ENCODE measurements at regions not wholly inside any gene's neighbourhood (a gene's known extent, or its start where the extent isn't known, plus 50 kb on each side); places are given as distances from the start of the nearest gene placed in this dataset.
A peak's percentile ranks its signal among the peaks of the same experiment; 100 is the strongest.

DNA sequence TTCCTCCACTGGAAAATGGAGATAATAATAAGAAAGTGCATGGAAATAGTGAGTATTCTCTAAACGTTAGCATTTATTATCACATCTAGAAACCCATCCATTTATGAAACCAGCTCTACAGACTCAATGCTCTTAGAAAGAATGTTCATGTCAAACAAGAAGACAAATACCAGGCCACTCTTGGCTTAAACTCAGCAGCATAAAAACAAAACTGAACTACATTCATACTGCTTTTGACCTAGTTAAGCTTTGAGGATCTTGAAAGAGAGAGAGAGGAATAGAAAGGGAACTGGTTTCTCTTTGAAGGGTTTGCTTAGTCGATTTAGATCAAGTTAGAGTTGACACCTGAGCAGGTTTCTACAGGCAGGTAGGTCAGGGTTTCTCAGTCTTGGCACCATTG, 332.9 kb upstream of the PRKCQ start:
- Histone ChIP-seq H3K4me1 (ENCODE audit: control insufficient read depth in 1 of 2, insufficient read depth in 2 of 2, low read length in 2 of 2) (no peaks in the 10 kb centered on the region), H3K9me3 (ENCODE audit: control insufficient read depth, low read length) (no peaks in the 10 kb centered on the region), H3K36me3 (ENCODE audit: control insufficient read depth in 1 of 2, insufficient read depth in 2 of 2, low read length in 1 of 2) (no peaks in the 10 kb centered on the region), H3K4me3 (ENCODE audit: low read length in 2 of 2) (no peak overlapping the region), H3K27ac (ENCODE audit: low read depth in 1 of 2, low read length in 2 of 2) (no peak overlapping the region), H3K27me3 (ENCODE audit: control insufficient read depth in 1 of 2, insufficient read depth in 2 of 2, low read length in 1 of 2) (no peaks in the 10 kb centered on the region)
- DNase-seq = no peak
- no peak for ATAC-seq (ENCODE audit: low FRiP score)
- intact Hi-C loops (cut with DNase I) = no loop called here
- 15 to 19% methylated on average over 2 of the region's 2 CpGs for WGBS, 2 donors

DNA sequence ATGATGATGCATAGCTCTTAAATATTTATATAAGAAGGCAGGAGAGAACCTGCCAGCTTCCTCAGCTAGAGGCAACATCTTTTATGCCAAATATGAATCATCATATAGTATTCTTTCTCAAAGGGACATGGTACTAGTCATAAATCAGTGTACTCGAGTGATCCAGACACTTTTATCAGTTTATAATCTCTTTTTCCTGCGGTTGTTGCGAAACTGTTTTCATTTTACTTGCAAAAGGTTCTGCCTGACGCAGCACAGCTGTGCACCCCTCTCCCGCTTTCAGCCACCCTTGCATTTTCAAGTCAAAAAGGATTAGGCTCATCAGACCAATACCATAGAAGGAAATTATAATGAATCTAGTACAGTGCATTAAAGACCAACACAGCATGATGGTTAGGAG, 332.3 kb upstream of the PRKCQ start:
- intact Hi-C loops (cut with DNase I) = no loop called here
- Histone ChIP-seq H3K27me3 (ENCODE audit: control insufficient read depth in 1 of 2, insufficient read depth in 2 of 2, low read length in 1 of 2) (no peaks in the 10 kb centered on the region), H3K4me3 (ENCODE audit: low read length in 2 of 2) (no peak overlapping the region), H3K9me3 (ENCODE audit: control insufficient read depth, low read length) (no peaks in the 10 kb centered on the region), H3K27ac (ENCODE audit: low read depth in 1 of 2, low read length in 2 of 2) (no peak overlapping the region), H3K36me3 (ENCODE audit: control insufficient read depth in 1 of 2, insufficient read depth in 2 of 2, low read length in 1 of 2) (no peaks in the 10 kb centered on the region), H3K4me1 (ENCODE audit: control insufficient read depth in 1 of 2, insufficient read depth in 2 of 2, low read length in 2 of 2) (no peaks in the 10 kb centered on the region)
- ATAC-seq (ENCODE audit: low FRiP score) (peak; percentile 15), DNase-seq (no peak)
- 6 to 10% methylated on average over 5 of the region's 5 CpGs for WGBS, 2 donors

DNA sequence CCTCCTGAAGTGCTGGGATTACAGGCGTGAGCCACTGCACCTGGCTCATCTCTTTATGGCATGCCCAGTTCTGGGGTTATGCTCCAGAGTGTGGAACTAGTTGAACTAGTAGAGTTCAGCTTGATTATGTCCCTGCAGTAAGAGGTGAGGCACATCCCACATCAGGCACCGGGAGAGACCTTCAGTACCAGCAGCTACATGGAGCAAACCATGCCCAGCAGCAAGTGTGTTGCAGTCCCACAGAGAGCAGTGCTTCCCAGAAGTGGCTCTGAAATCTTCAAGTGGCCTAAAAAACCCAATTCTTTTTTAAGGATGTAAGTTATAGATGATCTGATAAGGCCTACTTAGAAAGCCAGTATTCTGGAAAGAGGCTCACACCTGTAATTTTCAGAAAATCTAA, 331.9 kb upstream of the PRKCQ start:
- Histone ChIP-seq H3K4me3 (ENCODE audit: low read length in 2 of 2) (no peak overlapping the region), H3K9me3 (ENCODE audit: control insufficient read depth, low read length) (no peaks in the 10 kb centered on the region), H3K36me3 (ENCODE audit: control insufficient read depth in 1 of 2, insufficient read depth in 2 of 2, low read length in 1 of 2) (no peaks in the 10 kb centered on the region), H3K27me3 (ENCODE audit: control insufficient read depth in 1 of 2, insufficient read depth in 2 of 2, low read length in 1 of 2) (no peaks in the 10 kb centered on the region), H3K27ac (ENCODE audit: low read depth in 1 of 2, low read length in 2 of 2) (no peak overlapping the region), H3K4me1 (ENCODE audit: control insufficient read depth in 1 of 2, insufficient read depth in 2 of 2, low read length in 2 of 2) (no peaks in the 10 kb centered on the region)
- intact Hi-C loops (cut with DNase I) = no loop called here
- ATAC-seq (ENCODE audit: low FRiP score) (no peak), DNase-seq (no peak)
- WGBS, 2 donors = 67 to 73% methylated on average over 2 of the region's 2 CpGs

DNA sequence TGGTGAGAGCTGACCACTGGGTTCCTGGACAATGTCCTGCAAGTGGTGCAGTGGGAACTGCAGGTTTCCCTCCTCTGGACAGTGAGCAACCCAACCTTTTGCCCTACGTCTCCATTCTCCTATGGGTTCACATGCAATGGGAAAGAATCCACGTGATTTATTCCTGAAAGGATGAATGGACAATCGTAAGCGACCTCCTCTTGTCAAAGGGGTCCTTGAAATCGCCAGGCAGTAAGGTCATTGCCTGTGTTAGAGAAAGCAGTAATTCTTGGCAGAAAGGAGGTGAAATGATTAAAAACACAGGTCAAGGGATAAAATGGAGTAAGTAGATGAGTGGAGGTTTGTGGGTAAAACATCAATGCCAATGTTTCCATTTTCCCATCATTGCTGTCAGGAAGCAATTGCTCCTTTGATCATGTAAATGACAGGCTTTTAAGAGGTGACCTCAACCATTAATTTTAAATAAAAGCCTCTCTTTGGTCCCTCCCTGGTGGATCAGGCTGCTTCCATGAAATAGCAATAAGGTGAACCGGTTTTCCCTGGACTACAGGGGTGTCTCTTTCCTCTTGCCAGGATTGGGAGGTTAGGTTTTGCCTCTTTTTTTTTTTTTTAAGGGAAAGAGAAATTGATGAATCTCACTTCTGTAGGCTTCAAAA, 330.0 kb upstream of the PRKCQ start:
- Histone ChIP-seq H3K4me1 (ENCODE audit: control insufficient read depth in 1 of 2, insufficient read depth in 2 of 2, low read length in 2 of 2) (no peaks in the 10 kb centered on the region), H3K36me3 (ENCODE audit: control insufficient read depth in 1 of 2, insufficient read depth in 2 of 2, low read length in 1 of 2) (no peaks in the 10 kb centered on the region), H3K4me3 (ENCODE audit: low read length in 2 of 2) (no peak overlapping the region), H3K9me3 (ENCODE audit: control insufficient read depth, low read length) (no peaks in the 10 kb centered on the region), H3K27me3 (ENCODE audit: control insufficient read depth in 1 of 2, insufficient read depth in 2 of 2, low read length in 1 of 2) (peaks cover 0 to 1% of the 10 kb centered on the region in 2 donors), H3K27ac (ENCODE audit: low read depth in 1 of 2, low read length in 2 of 2) (no peak overlapping the region)
- DNase-seq = no peak
- intact Hi-C loops (cut with DNase I) = no loop called here
- 83 to 91% methylated on average over 6 of the region's 6 CpGs for WGBS, 2 donors
- no peak for ATAC-seq (ENCODE audit: low FRiP score)

DNA sequence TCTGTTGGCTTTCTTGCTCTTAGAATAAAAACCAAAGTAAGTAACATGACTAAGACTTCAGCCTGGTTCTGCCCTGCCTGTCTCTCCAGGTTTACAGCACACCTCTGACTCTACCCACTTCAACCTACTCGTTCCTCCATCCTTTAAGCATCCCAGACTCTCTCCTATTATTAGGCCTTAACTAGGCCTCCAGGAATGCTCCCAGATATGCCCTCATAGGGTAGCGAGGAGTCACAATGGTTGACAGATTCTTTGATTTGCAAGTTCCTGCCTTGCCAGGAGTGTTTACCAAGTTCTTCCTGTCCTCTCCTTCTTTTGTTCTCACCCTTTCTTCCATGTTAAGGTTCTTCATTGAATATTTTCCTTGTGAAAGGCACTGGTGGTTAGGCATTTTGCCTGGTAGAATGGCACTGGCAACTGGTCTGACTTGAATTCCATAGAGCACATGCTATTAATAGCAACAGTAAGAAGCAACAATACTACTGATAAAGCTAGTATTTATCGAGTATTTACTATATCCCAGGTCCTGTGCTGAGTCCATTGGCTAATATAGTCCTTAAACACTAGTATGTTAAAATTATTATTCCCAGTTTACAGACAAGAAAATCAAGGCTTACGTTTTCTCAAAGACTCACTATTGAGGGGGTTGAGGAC, 327.9 kb upstream of the PRKCQ start:
- no peak for ATAC-seq (ENCODE audit: low FRiP score)
- H3K36me3 ChIP-seq (ENCODE audit: control insufficient read depth in 1 of 2, insufficient read depth in 2 of 2, low read length in 1 of 2) = no peaks in the 10 kb centered on the region
- peaks cover 0 to 1% of the 10 kb centered on the region in 2 donors for H3K27me3 ChIP-seq (ENCODE audit: control insufficient read depth in 1 of 2, insufficient read depth in 2 of 2, low read length in 1 of 2)
- H3K4me1 ChIP-seq (ENCODE audit: control insufficient read depth in 1 of 2, insufficient read depth in 2 of 2, low read length in 2 of 2) = no peaks in the 10 kb centered on the region
- H3K4me3 ChIP-seq (ENCODE audit: low read length in 2 of 2) = no peak overlapping the region
- 58 to 60% methylated on average over 4 of the region's 4 CpGs for WGBS, 2 donors
- DNase-seq = no peak
- no peak overlapping the region for H3K27ac ChIP-seq (ENCODE audit: low read depth in 1 of 2, low read length in 2 of 2)
- H3K9me3 ChIP-seq (ENCODE audit: control insufficient read depth, low read length) = no peaks in the 10 kb centered on the region
- intact Hi-C loops (cut with DNase I) = no loop called here

GRCh38 chr10:6894405-6894804, 314.3 kb upstream of the PRKCQ start:
- no peak overlapping the region for H3K27ac ChIP-seq (ENCODE audit: low read depth in 1 of 2, low read length in 2 of 2)
- H3K27me3 ChIP-seq (ENCODE audit: control insufficient read depth in 1 of 2, insufficient read depth in 2 of 2, low read length in 1 of 2) = no peaks in the 10 kb centered on the region
- WGBS, 2 donors = 82 to 85% methylated on average over 2 of the region's 2 CpGs
- H3K4me1 ChIP-seq (ENCODE audit: control insufficient read depth in 1 of 2, insufficient read depth in 2 of 2, low read length in 2 of 2) = no peaks in the 10 kb centered on the region
- no peak overlapping the region for H3K4me3 ChIP-seq (ENCODE audit: low read length in 2 of 2)
- DNase-seq = no peak
- intact Hi-C loops (cut with DNase I) = no loop called here
- no peak for ATAC-seq (ENCODE audit: low FRiP score)
- H3K9me3 ChIP-seq (ENCODE audit: control insufficient read depth, low read length) = no peaks in the 10 kb centered on the region
- H3K36me3 ChIP-seq (ENCODE audit: control insufficient read depth in 1 of 2, insufficient read depth in 2 of 2, low read length in 1 of 2) = no peaks in the 10 kb centered on the region

DNA sequence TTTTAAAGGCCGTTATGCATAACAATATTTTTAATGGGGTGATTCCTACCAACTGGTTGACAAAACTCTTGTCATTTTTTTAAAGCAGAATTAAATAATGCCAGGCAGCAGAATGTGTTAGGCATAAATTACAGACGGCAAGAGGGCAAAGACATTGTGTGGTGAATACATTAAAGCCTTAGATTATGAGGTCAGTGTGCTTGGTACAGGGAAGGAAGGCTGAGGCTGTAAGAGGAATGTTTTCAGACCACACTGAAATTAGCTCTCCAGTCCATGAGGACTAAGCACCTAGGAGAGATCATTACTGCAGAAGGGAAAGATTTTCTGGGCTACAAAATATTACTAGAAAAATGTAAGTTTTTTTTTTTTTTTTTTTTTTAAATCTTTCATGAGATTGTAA, 312.8 kb upstream of the PRKCQ start:
- 55 to 61% methylated on average over 2 of the region's 2 CpGs for WGBS, 2 donors
- intact Hi-C loops (cut with DNase I) = no loop called here
- Histone ChIP-seq H3K27me3 (ENCODE audit: control insufficient read depth in 1 of 2, insufficient read depth in 2 of 2, low read length in 1 of 2) (no peaks in the 10 kb centered on the region), H3K36me3 (ENCODE audit: control insufficient read depth in 1 of 2, insufficient read depth in 2 of 2, low read length in 1 of 2) (no peaks in the 10 kb centered on the region), H3K27ac (ENCODE audit: low read depth in 1 of 2, low read length in 2 of 2) (no peak overlapping the region), H3K9me3 (ENCODE audit: control insufficient read depth, low read length) (no peaks in the 10 kb centered on the region), H3K4me1 (ENCODE audit: control insufficient read depth in 1 of 2, insufficient read depth in 2 of 2, low read length in 2 of 2) (no peaks in the 10 kb centered on the region), H3K4me3 (ENCODE audit: low read length in 2 of 2) (no peak overlapping the region)
- DNase-seq = no peak
- ATAC-seq (ENCODE audit: low FRiP score) = no peak

- Histone ChIP-seq H3K4me1 (ENCODE audit: control insufficient read depth in 1 of 2, insufficient read depth in 2 of 2, low read length in 2 of 2) (no peaks in the 10 kb centered on the region), H3K9me3 (ENCODE audit: control insufficient read depth, low read length) (no peaks in the 10 kb centered on the region), H3K27ac (ENCODE audit: low read depth in 1 of 2, low read length in 2 of 2) (no peak overlapping the region), H3K4me3 (ENCODE audit: low read length in 2 of 2) (no peak overlapping the region), H3K36me3 (ENCODE audit: control insufficient read depth in 1 of 2, insufficient read depth in 2 of 2, low read length in 1 of 2) (no peaks in the 10 kb centered on the region), H3K27me3 (ENCODE audit: control insufficient read depth in 1 of 2, insufficient read depth in 2 of 2, low read length in 1 of 2) (no peaks in the 10 kb centered on the region)
- ATAC-seq (ENCODE audit: low FRiP score) (no peak), DNase-seq (no peak)
- intact Hi-C loops (cut with DNase I) = no loop called here
- WGBS, 2 donors = 86 to 87% methylated on average over 4 of the region's 4 CpGs
Measured at GRCh38 chr10:6891924-6892323, 311.8 kb upstream of the PRKCQ start.

GRCh38 chr10:6889718-6890117, 309.6 kb upstream of the PRKCQ start:
- Histone ChIP-seq H3K36me3 (ENCODE audit: control insufficient read depth in 1 of 2, insufficient read depth in 2 of 2, low read length in 1 of 2) (no peaks in the 10 kb centered on the region), H3K27ac (ENCODE audit: low read depth in 1 of 2, low read length in 2 of 2) (no peak overlapping the region), H3K9me3 (ENCODE audit: control insufficient read depth, low read length) (no peaks in the 10 kb centered on the region), H3K4me3 (ENCODE audit: low read length in 2 of 2) (no peak overlapping the region), H3K27me3 (ENCODE audit: control insufficient read depth in 1 of 2, insufficient read depth in 2 of 2, low read length in 1 of 2) (no peaks in the 10 kb centered on the region), H3K4me1 (ENCODE audit: control insufficient read depth in 1 of 2, insufficient read depth in 2 of 2, low read length in 2 of 2) (no peaks in the 10 kb centered on the region)
- intact Hi-C loops (cut with DNase I) = no loop called here
- WGBS, 2 donors = 31 to 59% methylated on average over 3 of the region's 3 CpGs
- ATAC-seq (ENCODE audit: low FRiP score) = no peak
- no peak for DNase-seq
